ENCODE measurements at regions not wholly inside any gene's neighbourhood (a gene's known extent, or its start where the extent isn't known, plus 50 kb on each side); places are given as distances from the start of the nearest gene placed in this dataset.

DNA sequence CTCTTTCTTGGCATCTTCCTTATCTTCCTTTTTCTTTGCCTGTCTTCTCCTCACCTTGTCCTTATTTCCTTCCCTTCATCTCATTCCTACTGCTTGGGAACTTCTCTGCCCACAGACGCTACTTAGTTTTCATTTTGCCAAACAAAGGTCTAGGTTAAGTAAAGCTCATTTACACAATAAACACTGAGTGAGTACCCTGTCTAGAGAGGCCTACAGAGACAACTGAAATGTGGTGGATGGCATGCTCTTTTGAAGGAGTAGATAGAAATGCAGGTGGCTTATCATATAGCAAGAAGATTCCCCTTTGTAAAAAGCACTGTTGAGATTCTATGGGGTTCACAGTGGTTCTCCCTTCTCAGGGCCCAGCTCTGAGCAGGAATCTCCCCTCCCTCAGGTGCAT, 319.0 kb downstream of the CNTN3 start:
- H3K4me1 ChIP-seq (ENCODE audit: insufficient read depth, low read length, severe bottlenecking): no peaks in the 10 kb centered on the region

DNA sequence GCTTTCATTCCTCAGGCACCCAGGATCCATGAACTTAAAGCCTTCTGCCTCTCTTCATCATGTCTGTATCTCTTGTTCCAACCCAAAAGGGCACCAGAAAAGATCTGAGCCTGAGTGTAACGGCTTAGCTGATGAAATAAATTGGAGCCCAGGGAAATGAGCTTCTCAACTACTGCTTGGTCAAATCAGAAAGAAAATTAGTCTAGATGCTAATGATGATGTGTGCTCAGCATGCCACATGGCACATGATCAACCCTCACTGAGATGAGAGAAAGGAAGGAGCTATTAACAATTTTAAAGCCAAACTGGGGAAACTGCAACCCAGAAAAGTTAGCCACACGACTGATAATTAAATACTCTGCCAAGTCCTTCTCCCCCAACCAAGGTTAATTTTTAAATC, 325.7 kb downstream of the CNTN3 start:
- no peaks in the 10 kb centered on the region for H4K20me1 ChIP-seq (ENCODE audit: insufficient read depth, low read length)
- H3F3A ChIP-seq (ENCODE audit: insufficient read depth, low read length): no peaks in the 10 kb centered on the region
- TF ChIP-seq, protein P1, sequence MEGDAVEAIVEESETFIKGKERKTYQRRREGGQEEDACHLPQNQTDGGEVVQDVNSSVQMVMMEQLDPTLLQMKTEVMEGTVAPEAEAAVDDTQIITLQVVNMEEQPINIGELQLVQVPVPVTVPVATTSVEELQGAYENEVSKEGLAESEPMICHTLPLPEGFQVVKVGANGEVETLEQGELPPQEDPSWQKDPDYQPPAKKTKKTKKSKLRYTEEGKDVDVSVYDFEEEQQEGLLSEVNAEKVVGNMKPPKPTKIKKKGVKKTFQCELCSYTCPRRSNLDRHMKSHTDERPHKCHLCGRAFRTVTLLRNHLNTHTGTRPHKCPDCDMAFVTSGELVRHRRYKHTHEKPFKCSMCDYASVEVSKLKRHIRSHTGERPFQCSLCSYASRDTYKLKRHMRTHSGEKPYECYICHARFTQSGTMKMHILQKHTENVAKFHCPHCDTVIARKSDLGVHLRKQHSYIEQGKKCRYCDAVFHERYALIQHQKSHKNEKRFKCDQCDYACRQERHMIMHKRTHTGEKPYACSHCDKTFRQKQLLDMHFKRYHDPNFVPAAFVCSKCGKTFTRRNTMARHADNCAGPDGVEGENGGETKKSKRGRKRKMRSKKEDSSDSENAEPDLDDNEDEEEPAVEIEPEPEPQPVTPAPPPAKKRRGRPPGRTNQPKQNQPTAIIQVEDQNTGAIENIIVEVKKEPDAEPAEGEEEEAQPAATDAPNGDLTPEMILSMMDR (IDR thresholded peaks at IDR 0.05; ENCODE audit: low read length): no peak
- TF ChIP-seq EZH2 (IDR thresholded peaks at IDR 0.05; ENCODE audit: borderline replicate concordance, low read length): no peak
- no peaks in the 10 kb centered on the region for H3K27me3 ChIP-seq (ENCODE audit: insufficient read depth, low read length)
- no peak overlapping the region for H3K4me3 ChIP-seq (ENCODE audit: low read depth, low read length, poor library complexity, severe bottlenecking)
- H3K36me3 ChIP-seq (ENCODE audit: insufficient read depth, low read length): no peaks in the 10 kb centered on the region
- no peak overlapping the region for H3K9ac ChIP-seq (ENCODE audit: low read length)
- no peaks in the 10 kb centered on the region for H3K79me2 ChIP-seq (ENCODE audit: insufficient read depth, low read length)
- no peaks in the 10 kb centered on the region for H3K4me1 ChIP-seq (ENCODE audit: insufficient read depth, low read length, severe bottlenecking)
- no peaks in the 10 kb centered on the region for H3K9me2 ChIP-seq (ENCODE audit: low read depth, low read length)
- no peak overlapping the region for H3K4me2 ChIP-seq (ENCODE audit: low read length)
- H3K9me3 ChIP-seq (ENCODE audit: low read length): no peaks in the 10 kb centered on the region
- H3K27ac ChIP-seq (ENCODE audit: low read depth, low read length, poor library complexity, severe bottlenecking): no peak overlapping the region
- no peak overlapping the region for H2AFZ ChIP-seq (ENCODE audit: low read length)

More for the DNA sequence above, 319.0 kb downstream of the CNTN3 start:
- Histone ChIP-seq H3K36me3 (ENCODE audit: insufficient read depth, low read length) (no peaks in the 10 kb centered on the region), H2AFZ (ENCODE audit: low read length) (no peak overlapping the region), H3K4me3 (ENCODE audit: low read depth, low read length, poor library complexity, severe bottlenecking) (no peak overlapping the region), H4K20me1 (ENCODE audit: insufficient read depth, low read length) (no peaks in the 10 kb centered on the region), H3K27ac (ENCODE audit: low read depth, low read length, poor library complexity, severe bottlenecking) (no peak overlapping the region), H3K79me2 (ENCODE audit: insufficient read depth, low read length) (no peaks in the 10 kb centered on the region), H3K9me3 (ENCODE audit: low read length) (no peaks in the 10 kb centered on the region), H3F3A (ENCODE audit: insufficient read depth, low read length) (no peaks in the 10 kb centered on the region), H3K27me3 (ENCODE audit: insufficient read depth, low read length) (no peaks in the 10 kb centered on the region), H3K4me2 (ENCODE audit: low read length) (no peak overlapping the region), H3K9me2 (ENCODE audit: low read depth, low read length) (no peaks in the 10 kb centered on the region), H3K9ac (ENCODE audit: low read length) (no peak overlapping the region)
- TF ChIP-seq, protein P1 (IDR thresholded peaks at IDR 0.05; ENCODE audit: low read length): no peak
- TF ChIP-seq EZH2 (IDR thresholded peaks at IDR 0.05; ENCODE audit: borderline replicate concordance, low read length): no peak

DNA sequence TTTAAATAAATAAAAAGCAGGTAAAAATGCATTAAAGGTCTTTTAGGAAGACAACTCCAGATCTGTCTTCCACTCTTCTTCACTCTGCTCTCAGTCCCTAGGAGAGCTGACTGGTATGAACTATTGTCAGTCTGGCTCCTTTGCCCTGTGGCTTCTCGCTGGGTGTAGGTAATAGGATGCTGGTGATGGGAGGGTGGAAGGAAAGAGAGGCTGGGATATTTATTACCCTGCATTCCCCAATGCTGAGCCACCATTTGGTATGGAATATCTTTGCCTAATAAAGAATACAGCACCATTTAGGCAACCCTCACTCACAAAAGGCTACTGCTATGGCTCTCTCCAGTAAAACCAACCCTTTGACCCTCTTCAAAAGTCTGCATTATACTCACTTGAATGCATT, 326.9 kb downstream of the CNTN3 start:
- Histone ChIP-seq H3K9ac (ENCODE audit: low read length) (no peak overlapping the region), H3K27ac (ENCODE audit: low read depth, low read length, poor library complexity, severe bottlenecking) (no peak overlapping the region), H3K36me3 (ENCODE audit: insufficient read depth, low read length) (no peaks in the 10 kb centered on the region), H2AFZ (ENCODE audit: low read length) (no peak overlapping the region), H3K9me2 (ENCODE audit: low read depth, low read length) (no peaks in the 10 kb centered on the region), H3K9me3 (ENCODE audit: low read length) (no peaks in the 10 kb centered on the region), H3K4me3 (ENCODE audit: low read depth, low read length, poor library complexity, severe bottlenecking) (no peak overlapping the region), H4K20me1 (ENCODE audit: insufficient read depth, low read length) (no peaks in the 10 kb centered on the region), H3F3A (ENCODE audit: insufficient read depth, low read length) (no peaks in the 10 kb centered on the region), H3K4me1 (ENCODE audit: insufficient read depth, low read length, severe bottlenecking) (no peaks in the 10 kb centered on the region), H3K27me3 (ENCODE audit: insufficient read depth, low read length) (no peaks in the 10 kb centered on the region), H3K79me2 (ENCODE audit: insufficient read depth, low read length) (no peaks in the 10 kb centered on the region), H3K4me2 (ENCODE audit: low read length) (no peak overlapping the region)
- TF ChIP-seq EZH2 (IDR thresholded peaks at IDR 0.05; ENCODE audit: borderline replicate concordance, low read length): no peak
- TF ChIP-seq, protein P1 (IDR thresholded peaks at IDR 0.05; ENCODE audit: low read length): no peak
